Hepatic stellate cell (primary cell): ENCODE measurements at regions not wholly inside any gene's neighbourhood (a gene's known extent, or its start where the extent isn't known, plus 50 kb on each side); places are given as distances from the start of the nearest gene placed in this dataset.
A peak's percentile ranks its signal among the peaks of the same experiment; 100 is the strongest.
"Not testable (repeated sequence)": the region's sequence is repeated elsewhere in the genome, so short reads cannot be mapped to it uniquely, and the experiment has no call there.

Experiments
- DNase-seq: peaks from one replicate; pipeline ENCODE4 v3.0.0; 2011; ENCODE audit warnings: low spot score

DNA sequence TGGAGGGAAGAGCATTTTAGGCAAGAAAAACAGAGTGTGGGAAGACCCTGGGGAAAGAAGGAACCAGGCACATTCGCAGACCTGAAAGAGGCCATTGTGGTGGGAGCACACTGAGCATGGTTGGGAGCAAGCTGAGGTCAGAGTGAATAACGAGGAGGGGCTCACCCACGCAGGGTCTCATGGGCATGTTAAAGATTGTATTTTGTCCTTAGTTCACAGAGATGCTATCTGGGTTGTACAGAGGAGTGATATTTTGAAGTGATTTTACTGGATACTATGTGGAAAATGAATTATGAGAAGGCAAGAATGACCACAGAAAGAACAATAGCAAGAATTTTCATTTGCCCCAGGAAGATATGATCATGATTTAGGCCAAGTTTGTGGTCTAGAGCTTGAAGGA is 578.3 kb upstream of the NR5A2 start:
- DNase-seq, result no peak

DNA sequence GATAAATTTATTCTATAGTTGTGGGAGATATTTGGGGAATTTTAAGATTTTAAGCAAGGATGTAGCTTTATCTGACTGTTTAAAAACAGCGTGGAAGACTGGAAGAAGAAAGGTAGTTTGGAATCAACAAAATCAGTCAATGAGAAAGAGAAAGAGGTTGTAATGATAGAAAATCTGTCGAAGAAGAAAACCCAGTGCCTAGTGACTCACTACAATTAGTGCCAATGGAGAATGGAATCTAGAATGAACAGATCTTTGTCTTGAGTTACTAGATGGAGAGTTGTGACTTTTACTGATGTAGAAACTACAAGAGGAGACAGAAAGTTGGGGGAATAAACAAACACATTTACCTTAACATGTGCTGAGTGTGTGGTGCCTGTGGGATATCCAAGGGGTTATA is 577.8 kb upstream of the NR5A2 start:
- DNase-seq, result no peak

DNA sequence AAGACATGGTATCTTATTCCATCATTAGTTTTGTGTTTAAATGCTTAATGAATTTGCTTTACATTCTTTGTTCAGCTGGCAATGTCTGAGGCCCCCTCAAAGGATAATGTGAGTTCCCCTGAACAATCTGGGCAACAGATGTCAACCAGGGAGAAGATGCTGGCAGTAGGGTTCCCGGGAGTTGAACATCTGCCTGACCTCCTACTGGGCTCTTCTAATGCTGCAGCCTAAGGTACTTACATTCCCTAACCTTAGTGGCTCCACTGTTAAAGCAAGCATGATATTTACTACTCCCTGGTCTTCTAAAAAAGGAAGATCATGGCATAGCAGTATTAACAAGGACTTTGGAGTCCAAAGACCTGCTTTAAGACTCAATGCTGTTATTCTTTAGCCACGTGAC is 574.9 kb upstream of the NR5A2 start:
- no peak for DNase-seq

DNA sequence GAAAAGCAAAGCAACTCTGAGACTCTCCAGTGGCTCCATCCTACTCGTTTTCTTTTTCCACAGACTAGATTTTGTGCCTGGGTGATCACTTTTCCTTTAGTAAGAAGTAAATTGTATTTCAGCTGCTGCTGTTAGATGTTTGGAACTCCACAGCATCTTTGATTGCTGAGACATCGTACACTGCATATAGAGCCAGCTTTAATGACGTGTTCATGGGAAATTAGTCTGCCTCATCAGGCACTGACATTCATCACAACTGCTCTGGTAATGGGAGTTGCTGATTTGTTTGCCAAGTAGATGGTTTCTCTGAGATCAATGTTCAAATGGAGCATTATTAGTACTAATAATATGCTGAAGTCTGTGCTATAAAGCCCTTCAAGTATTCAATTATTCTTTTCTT is 573.8 kb upstream of the NR5A2 start:
- DNase-seq, result no peak

DNA sequence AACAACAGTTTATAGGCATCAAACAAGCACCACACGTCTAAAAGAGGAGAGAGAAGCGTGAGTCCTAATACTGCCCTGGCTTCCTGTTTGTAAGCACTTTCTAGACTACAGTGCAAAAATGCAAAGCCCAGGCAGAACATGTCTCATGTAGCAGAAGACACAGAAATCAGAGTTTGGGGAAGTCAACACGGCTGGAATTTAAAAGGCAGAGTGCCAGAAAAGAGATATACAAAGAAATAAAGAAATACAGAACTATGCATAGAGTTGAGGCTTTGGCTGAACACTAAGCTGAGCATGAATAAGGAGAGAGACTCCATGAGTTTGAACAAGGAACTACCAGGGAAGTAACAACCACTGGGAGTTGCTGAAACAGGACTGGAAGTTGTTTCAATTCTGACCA is 566.6 kb upstream of the NR5A2 start:
- DNase-seq, result peak; percentile 1

- peak; percentile 10 for DNase-seq
These were observed 563.9 kb upstream of the NR5A2 start for GRCh38 chr1:199463521-199464127.

- DNase-seq, result no peak
These were observed 560.5 kb upstream of the NR5A2 start for GRCh38 chr1:199466961-199467360.

GRCh38 chr1:199472018-199472417 is 555.5 kb upstream of the NR5A2 start:
- no peak for DNase-seq

DNA sequence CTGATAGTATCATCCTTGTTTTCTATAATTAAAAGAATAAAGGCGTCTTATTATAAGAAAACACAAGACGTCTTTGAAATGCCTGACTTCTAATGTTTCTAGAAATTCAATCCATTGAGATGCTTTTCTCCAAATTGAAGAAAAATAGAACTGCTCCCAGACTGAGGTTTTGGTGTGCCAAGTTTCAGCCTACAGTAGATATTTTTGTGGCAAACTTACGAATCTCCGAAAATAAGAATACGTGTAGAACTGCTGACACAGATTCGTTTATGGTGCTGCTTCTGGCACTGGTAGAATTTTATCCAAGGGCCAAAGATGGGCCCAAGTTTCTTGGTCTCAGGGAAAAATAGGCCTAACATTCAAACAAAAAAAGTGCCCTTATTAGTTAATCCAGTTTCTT is 554.5 kb upstream of the NR5A2 start:
- no peak for DNase-seq

- DNase-seq, result no peak
These were observed 552.8 kb upstream of the NR5A2 start for GRCh38 chr1:199474738-199475137.

DNA sequence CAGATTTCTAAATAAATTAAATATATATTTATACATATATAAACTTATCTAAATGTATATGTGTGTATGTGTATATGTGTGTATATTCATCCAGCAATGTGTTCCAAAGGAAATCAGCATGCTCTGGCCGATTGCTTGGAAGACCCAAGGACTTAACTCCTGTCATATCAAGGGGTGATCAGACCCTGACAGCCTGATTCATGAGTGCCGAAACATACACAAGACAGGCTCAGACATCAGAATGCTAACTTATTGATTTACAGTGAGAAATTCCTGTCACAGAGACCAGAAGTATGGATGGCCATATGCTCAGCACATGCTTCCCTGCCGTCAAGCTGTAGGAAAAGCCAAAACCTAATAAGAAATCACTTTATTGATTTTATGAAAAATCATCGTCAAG is 545.1 kb upstream of the NR5A2 start:
- DNase-seq, result no peak

- no peak for DNase-seq
These were observed 537.9 kb upstream of the NR5A2 start for GRCh38 chr1:199489594-199489993.

- no peak for DNase-seq
These were observed 536.6 kb upstream of the NR5A2 start for GRCh38 chr1:199490769-199491527.

DNA sequence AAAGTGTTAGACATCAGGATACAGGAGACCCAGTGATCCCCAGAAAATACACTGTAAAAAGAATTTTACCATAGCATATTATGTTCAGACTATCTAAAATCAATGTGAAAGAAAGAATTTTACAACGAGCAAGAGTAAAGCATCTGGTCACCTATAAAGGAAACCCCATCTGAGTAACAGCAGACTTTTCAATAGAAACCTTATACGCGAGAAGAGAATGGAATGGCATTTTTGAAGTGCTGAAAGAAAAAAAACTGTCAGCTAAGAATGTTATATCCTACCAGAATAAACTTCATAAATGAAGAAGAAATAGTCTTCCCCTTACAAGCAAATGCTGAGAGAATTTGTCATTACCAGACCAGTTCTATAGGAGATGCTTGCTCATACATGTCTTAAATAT is 532.1 kb upstream of the NR5A2 start:
- no peak for DNase-seq

DNA sequence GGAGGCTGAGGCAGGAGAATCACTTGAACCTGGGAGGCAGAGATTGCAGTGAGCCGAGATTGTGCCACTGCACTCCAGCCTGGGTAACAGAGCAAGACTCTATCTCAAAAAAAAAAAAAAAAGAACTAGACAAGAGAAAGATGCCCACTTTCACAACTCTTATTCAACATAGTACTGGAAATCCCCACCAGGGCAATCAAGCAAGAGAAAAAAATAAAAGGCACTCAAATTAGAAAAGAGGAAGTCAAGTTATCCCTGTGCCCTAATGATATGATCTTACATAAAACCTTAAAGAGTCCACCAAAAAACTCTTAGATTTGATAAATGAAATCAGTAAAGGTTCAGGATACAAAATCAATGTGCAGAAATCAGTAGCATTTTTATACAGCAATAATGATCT is 528.7 kb upstream of the NR5A2 start:
- not testable (repeated sequence) for DNase-seq

GRCh38 chr1:199508072-199508471 is 519.4 kb upstream of the NR5A2 start:
- no peak for DNase-seq

GRCh38 chr1:199508653-199509052 is 518.9 kb upstream of the NR5A2 start:
- DNase-seq, result no peak

GRCh38 chr1:199509456-199509855 is 518.1 kb upstream of the NR5A2 start:
- no peak for DNase-seq

GRCh38 chr1:199510314-199510713 is 517.2 kb upstream of the NR5A2 start:
- no peak for DNase-seq

DNA sequence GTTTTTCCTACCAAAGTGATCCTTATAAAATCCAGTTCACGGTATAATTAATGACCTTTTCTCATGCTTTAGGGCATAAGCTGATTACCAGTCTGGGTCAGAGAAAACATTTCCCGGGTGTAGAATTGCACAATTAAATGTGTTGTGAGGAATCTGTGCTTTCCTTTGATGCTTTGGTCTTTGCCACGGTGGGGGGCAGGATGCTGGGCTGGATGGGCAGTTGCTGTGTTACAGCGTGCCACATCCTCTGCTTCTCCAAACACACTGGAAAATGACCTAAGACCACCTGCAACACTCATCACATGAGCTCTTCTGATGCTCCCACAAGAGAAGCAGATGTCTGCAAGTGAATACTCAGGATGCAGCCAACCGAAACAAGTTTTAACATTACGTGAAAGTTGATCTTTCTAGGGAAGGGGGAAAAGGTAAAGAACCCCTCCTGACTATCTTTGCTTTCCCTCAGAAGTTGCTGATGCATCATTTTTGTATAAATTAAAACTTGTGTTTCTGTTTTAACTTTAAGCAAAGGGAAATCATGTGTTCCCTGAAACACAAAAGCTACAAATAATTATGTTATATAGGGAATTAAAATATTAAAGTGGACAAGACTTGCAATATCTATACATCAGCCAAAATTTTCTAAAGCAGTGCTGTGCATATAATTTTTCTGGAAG is 515.3 kb upstream of the NR5A2 start:
- no peak for DNase-seq

DNA sequence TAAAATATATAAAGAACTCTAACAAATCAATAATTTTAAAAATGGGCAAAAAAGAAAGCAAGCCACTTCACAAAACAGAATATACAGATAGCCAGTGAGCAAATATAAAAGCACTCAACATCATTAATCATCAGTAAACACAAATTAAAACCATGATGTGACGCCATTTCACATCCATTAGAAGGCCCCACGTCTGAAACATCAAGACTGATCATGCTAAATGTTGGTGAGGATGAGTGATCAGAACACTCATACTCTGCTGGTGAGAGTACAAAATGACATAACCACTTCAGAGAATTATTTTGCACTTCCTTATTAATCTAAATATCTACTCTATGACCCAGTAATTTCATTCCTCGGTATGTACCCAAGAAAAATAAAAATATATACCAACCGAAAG is 512.2 kb upstream of the NR5A2 start:
- DNase-seq, result no peak

DNA sequence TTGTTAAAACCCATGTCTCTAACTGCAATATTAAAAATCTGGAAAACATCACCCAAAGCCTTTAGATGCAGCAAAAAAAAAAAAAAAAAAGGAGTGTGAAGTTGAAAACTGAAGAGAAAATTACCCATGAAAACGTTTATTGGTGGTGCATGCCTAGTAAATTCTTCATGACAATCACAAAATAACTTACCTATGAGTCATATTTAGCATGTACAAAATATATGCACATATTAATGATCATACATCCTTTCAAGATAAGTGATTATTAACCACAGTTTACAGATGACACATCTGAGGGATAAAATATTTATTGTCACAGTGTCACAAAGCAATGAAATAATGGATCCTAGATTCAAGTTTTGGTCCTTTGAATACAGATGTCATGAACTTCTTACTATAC is 505.2 kb upstream of the NR5A2 start:
- no peak for DNase-seq

- DNase-seq, result peak; percentile 3
These were observed 504.6 kb upstream of the NR5A2 start for GRCh38 chr1:199522936-199523335.

DNA sequence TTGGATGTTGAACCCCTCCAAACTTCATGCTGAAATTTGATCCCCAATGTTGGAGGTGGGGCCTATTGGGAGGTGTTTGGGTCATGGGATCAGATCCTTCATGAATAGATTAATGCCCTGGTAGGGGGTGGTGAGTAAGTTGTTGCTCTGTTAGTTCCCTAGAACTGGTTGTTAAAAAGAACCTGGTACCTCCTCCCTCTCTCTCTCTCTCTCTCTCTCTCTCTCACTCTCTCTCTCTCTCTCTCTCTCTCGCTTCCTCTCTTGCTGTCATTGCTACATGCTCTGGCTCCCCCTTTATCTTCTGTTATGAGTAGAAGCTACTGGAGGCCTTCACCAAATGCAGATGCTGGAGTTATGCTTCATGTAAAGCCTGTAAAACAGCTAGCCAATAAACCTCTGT is 498.2 kb upstream of the NR5A2 start:
- DNase-seq, result no peak
